ENCODE measurements at regions not wholly inside any gene's neighbourhood (a gene's known extent, or its start where the extent isn't known, plus 50 kb on each side); places are given as distances from the start of the nearest gene placed in this dataset.

GRCh38 chr20:60372822-60373221, 414.6 kb downstream of the CDH26 start:
- no peak overlapping the region for H3K27ac ChIP-seq (ENCODE audit: low read length)
- no peaks in the 10 kb centered on the region for H3K36me3 ChIP-seq (ENCODE audit: control insufficient read depth in 2 of 2, extremely low read depth in 1 of 2, insufficient read depth in 1 of 2, low read length in 1 of 2)
- H3K4me3 ChIP-seq (ENCODE audit: control insufficient read depth in 1 of 2, extremely low read depth in 1 of 2, low read length in 1 of 2) = no peak overlapping the region
- Mint-ChIP-seq H3K4me3 (no peak overlapping the region), H3K27me3 (peaks cover 12 to 30% of the 10 kb centered on the region in 2 donors), H3K4me1 (no peaks in the 10 kb centered on the region), H3K36me3 (no peaks in the 10 kb centered on the region), H3K27ac (no peak overlapping the region), H3K9me3 (peaks cover 0 to 9% (median 6%) of the 10 kb centered on the region in 3 donors)
- peaks cover 0 to 2% of the 10 kb centered on the region in 2 experiments for H3K4me1 ChIP-seq (ENCODE audit: control insufficient read depth in 1 of 2, extremely low read depth in 1 of 2, insufficient read depth in 2 of 2, low read length in 2 of 2)
- CTCF ChIA-PET = no interaction called here
- no peaks in the 10 kb centered on the region for H3K9me3 ChIP-seq
- POLR2A ChIA-PET = no interaction called here
- no peak for DNase-seq
- no peaks in the 10 kb centered on the region for H3K27me3 ChIP-seq (replicated peaks in 1 of 2; ENCODE audit: control insufficient read depth in 2 of 2, extremely low read depth in 1 of 2, insufficient read depth in 2 of 2, low read length in 1 of 2)
- WGBS (ENCODE audit: insufficient coverage) = 10% methylated on average over 3 of the region's 4 CpGs
- no peak for ATAC-seq (replicated peaks in 1 of 4)

- no peak for DNase-seq
- no peaks in the 10 kb centered on the region for H3K4me1 ChIP-seq (ENCODE audit: control insufficient read depth in 1 of 2, extremely low read depth in 1 of 2, insufficient read depth in 2 of 2, low read length in 2 of 2)
- ChIA-PET CTCF (no interaction called here), POLR2A (no interaction called here)
- no peak for ATAC-seq (replicated peaks in 1 of 4)
- Mint-ChIP-seq H3K4me1 (no peaks in the 10 kb centered on the region), H3K4me3 (no peak overlapping the region), H3K27ac (no peak overlapping the region), H3K36me3 (no peaks in the 10 kb centered on the region), H3K9me3 (peaks cover 0 to 12% (median 3%) of the 10 kb centered on the region in 3 donors), H3K27me3 (peaks cover 10 to 14% of the 10 kb centered on the region in 2 donors)
- no peaks in the 10 kb centered on the region for H3K36me3 ChIP-seq (ENCODE audit: control insufficient read depth in 2 of 2, extremely low read depth in 1 of 2, insufficient read depth in 1 of 2, low read length in 1 of 2)
- H3K4me3 ChIP-seq (ENCODE audit: control insufficient read depth in 1 of 2, extremely low read depth in 1 of 2, low read length in 1 of 2) = no peak overlapping the region
- H3K27me3 ChIP-seq (replicated peaks in 1 of 2; ENCODE audit: control insufficient read depth in 2 of 2, extremely low read depth in 1 of 2, insufficient read depth in 2 of 2, low read length in 1 of 2) = no peaks in the 10 kb centered on the region
- H3K9me3 ChIP-seq = peaks cover 3% of the 10 kb centered on the region
- no peak overlapping the region for H3K27ac ChIP-seq (ENCODE audit: low read length)
Observed at GRCh38 chr20:60378620-60379019, 420.4 kb downstream of the CDH26 start.

- no peaks in the 10 kb centered on the region for H3K36me3 ChIP-seq (ENCODE audit: control insufficient read depth in 2 of 2, extremely low read depth in 1 of 2, insufficient read depth in 1 of 2, low read length in 1 of 2)
- H3K4me1 ChIP-seq (ENCODE audit: control insufficient read depth in 1 of 2, extremely low read depth in 1 of 2, insufficient read depth in 2 of 2, low read length in 2 of 2) = no peaks in the 10 kb centered on the region
- POLR2A ChIA-PET = no interaction called here
- no peak for DNase-seq
- ATAC-seq (replicated peaks in 1 of 4) = no peak
- peaks cover 3 to 5% of the 10 kb centered on the region in 2 donors for H3K27me3 Mint-ChIP-seq
- H3K4me3 ChIP-seq (ENCODE audit: control insufficient read depth in 1 of 2, extremely low read depth in 1 of 2, low read length in 1 of 2) = no peak overlapping the region
- peaks cover 3% of the 10 kb centered on the region for H3K9me3 ChIP-seq
- H3K27me3 ChIP-seq (replicated peaks in 1 of 2; ENCODE audit: control insufficient read depth in 2 of 2, extremely low read depth in 1 of 2, insufficient read depth in 2 of 2, low read length in 1 of 2) = no peaks in the 10 kb centered on the region
- peaks cover 0 to 12% (median 4%) of the 10 kb centered on the region in 3 donors for H3K9me3 Mint-ChIP-seq
- CTCF ChIA-PET = no interaction called here
- H3K4me3 Mint-ChIP-seq = no peak overlapping the region
- H3K27ac ChIP-seq (ENCODE audit: low read length) = no peak overlapping the region
- H3K4me1 Mint-ChIP-seq = no peaks in the 10 kb centered on the region
- H3K27ac Mint-ChIP-seq = no peak overlapping the region
- H3K36me3 Mint-ChIP-seq = no peaks in the 10 kb centered on the region
- 100% methylated on average over 1 of the region's 3 CpGs for WGBS (ENCODE audit: insufficient coverage)
Observed at GRCh38 chr20:60381643-60382400, 423.6 kb downstream of the CDH26 start.

GRCh38 chr20:60389441-60389840, 431.2 kb downstream of the CDH26 start:
- CTCF ChIA-PET = no interaction called here
- peaks cover 0 to 1% of the 10 kb centered on the region in 2 donors for H3K27me3 Mint-ChIP-seq
- no peaks in the 10 kb centered on the region for H3K36me3 Mint-ChIP-seq
- H3K27ac Mint-ChIP-seq = no peak overlapping the region
- no peak overlapping the region for H3K4me3 ChIP-seq (ENCODE audit: control insufficient read depth in 1 of 2, extremely low read depth in 1 of 2, low read length in 1 of 2)
- no peak overlapping the region for H3K27ac ChIP-seq (ENCODE audit: low read length)
- H3K4me3 Mint-ChIP-seq = no peak overlapping the region
- POLR2A ChIA-PET = no interaction called here
- H3K4me1 ChIP-seq (ENCODE audit: control insufficient read depth in 1 of 2, extremely low read depth in 1 of 2, insufficient read depth in 2 of 2, low read length in 2 of 2) = no peaks in the 10 kb centered on the region
- no peak for DNase-seq
- H3K9me3 Mint-ChIP-seq = no peaks in the 10 kb centered on the region
- no peaks in the 10 kb centered on the region for H3K4me1 Mint-ChIP-seq
- ATAC-seq (replicated peaks in 1 of 4) = no peak
- no peaks in the 10 kb centered on the region for H3K9me3 ChIP-seq
- H3K27me3 ChIP-seq (replicated peaks in 1 of 2; ENCODE audit: control insufficient read depth in 2 of 2, extremely low read depth in 1 of 2, insufficient read depth in 2 of 2, low read length in 1 of 2) = no peaks in the 10 kb centered on the region
- H3K36me3 ChIP-seq (ENCODE audit: control insufficient read depth in 2 of 2, extremely low read depth in 1 of 2, insufficient read depth in 1 of 2, low read length in 1 of 2) = no peaks in the 10 kb centered on the region

GRCh38 chr20:60389882-60390281, 431.7 kb downstream of the CDH26 start:
- no peaks in the 10 kb centered on the region for H3K9me3 Mint-ChIP-seq
- Histone ChIP-seq H3K9me3 (no peaks in the 10 kb centered on the region), H3K36me3 (ENCODE audit: control insufficient read depth in 2 of 2, extremely low read depth in 1 of 2, insufficient read depth in 1 of 2, low read length in 1 of 2) (no peaks in the 10 kb centered on the region), H3K4me1 (ENCODE audit: control insufficient read depth in 1 of 2, extremely low read depth in 1 of 2, insufficient read depth in 2 of 2, low read length in 2 of 2) (no peaks in the 10 kb centered on the region), H3K27me3 (replicated peaks in 1 of 2; ENCODE audit: control insufficient read depth in 2 of 2, extremely low read depth in 1 of 2, insufficient read depth in 2 of 2, low read length in 1 of 2) (no peaks in the 10 kb centered on the region), H3K4me3 (ENCODE audit: control insufficient read depth in 1 of 2, extremely low read depth in 1 of 2, low read length in 1 of 2) (no peak overlapping the region), H3K27ac (ENCODE audit: low read length) (no peak overlapping the region)
- H3K4me3 Mint-ChIP-seq = no peak overlapping the region
- WGBS (ENCODE audit: insufficient coverage) = 72% methylated on average over 5 of the region's 7 CpGs
- POLR2A ChIA-PET = no interaction called here
- H3K36me3 Mint-ChIP-seq = no peaks in the 10 kb centered on the region
- no peak overlapping the region for H3K27ac Mint-ChIP-seq
- ATAC-seq (replicated peaks in 1 of 4) (no peak), DNase-seq (no peak)
- no peaks in the 10 kb centered on the region for H3K4me1 Mint-ChIP-seq
- CTCF ChIA-PET = no interaction called here
- peaks cover 0 to 3% of the 10 kb centered on the region in 2 donors for H3K27me3 Mint-ChIP-seq

GRCh38 chr20:60395991-60396390, 437.8 kb downstream of the CDH26 start:
- 25% methylated on average over 2 of the region's 3 CpGs for WGBS (ENCODE audit: insufficient coverage)
- H3K27me3 Mint-ChIP-seq = peaks cover 0 to 3% of the 10 kb centered on the region in 2 donors
- H3K4me3 Mint-ChIP-seq = no peak overlapping the region
- H3K4me1 ChIP-seq (ENCODE audit: control insufficient read depth in 1 of 2, extremely low read depth in 1 of 2, insufficient read depth in 2 of 2, low read length in 2 of 2) = no peaks in the 10 kb centered on the region
- peaks cover 0 to 3% of the 10 kb centered on the region in 2 experiments for H3K27me3 ChIP-seq (replicated peaks in 1 of 2; ENCODE audit: control insufficient read depth in 2 of 2, extremely low read depth in 1 of 2, insufficient read depth in 2 of 2, low read length in 1 of 2)
- no peak overlapping the region for H3K4me3 ChIP-seq (ENCODE audit: control insufficient read depth in 1 of 2, extremely low read depth in 1 of 2, low read length in 1 of 2)
- POLR2A ChIA-PET = no interaction called here
- CTCF ChIA-PET = no interaction called here
- peaks cover 7 to 21% (median 17%) of the 10 kb centered on the region in 3 donors for H3K9me3 Mint-ChIP-seq
- H3K36me3 Mint-ChIP-seq = no peaks in the 10 kb centered on the region
- H3K36me3 ChIP-seq (ENCODE audit: control insufficient read depth in 2 of 2, extremely low read depth in 1 of 2, insufficient read depth in 1 of 2, low read length in 1 of 2) = no peaks in the 10 kb centered on the region
- H3K9me3 ChIP-seq = no peaks in the 10 kb centered on the region
- ATAC-seq (replicated peaks in 1 of 4) = no peak
- no peak overlapping the region for H3K27ac ChIP-seq (ENCODE audit: low read length)
- H3K4me1 Mint-ChIP-seq = no peaks in the 10 kb centered on the region
- no peak for DNase-seq
- H3K27ac Mint-ChIP-seq = no peak overlapping the region

- H3K4me1 Mint-ChIP-seq = no peaks in the 10 kb centered on the region
- no peak overlapping the region for H3K4me3 ChIP-seq (ENCODE audit: control insufficient read depth in 1 of 2, extremely low read depth in 1 of 2, low read length in 1 of 2)
- H3K36me3 Mint-ChIP-seq = no peaks in the 10 kb centered on the region
- WGBS (ENCODE audit: insufficient coverage) = no CpG with 5 or more reads among the region's 1 CpG
- H3K27ac Mint-ChIP-seq = no peak overlapping the region
- H3K4me1 ChIP-seq (ENCODE audit: control insufficient read depth in 1 of 2, extremely low read depth in 1 of 2, insufficient read depth in 2 of 2, low read length in 2 of 2) = no peaks in the 10 kb centered on the region
- peaks cover 3% of the 10 kb centered on the region in 2 experiments for H3K27me3 ChIP-seq (replicated peaks in 1 of 2; ENCODE audit: control insufficient read depth in 2 of 2, extremely low read depth in 1 of 2, insufficient read depth in 2 of 2, low read length in 1 of 2)
- peaks cover 7 to 21% (median 17%) of the 10 kb centered on the region in 3 donors for H3K9me3 Mint-ChIP-seq
- no peak for ATAC-seq (replicated peaks in 1 of 4)
- no peaks in the 10 kb centered on the region for H3K36me3 ChIP-seq (ENCODE audit: control insufficient read depth in 2 of 2, extremely low read depth in 1 of 2, insufficient read depth in 1 of 2, low read length in 1 of 2)
- H3K9me3 ChIP-seq = no peaks in the 10 kb centered on the region
- peaks cover 0 to 5% of the 10 kb centered on the region in 2 donors for H3K27me3 Mint-ChIP-seq
- no peak for DNase-seq
- ChIA-PET CTCF (no interaction called here), POLR2A (no interaction called here)
- H3K27ac ChIP-seq (ENCODE audit: low read length) = no peak overlapping the region
- no peak overlapping the region for H3K4me3 Mint-ChIP-seq
Observed at GRCh38 chr20:60400567-60400966, 442.3 kb downstream of the CDH26 start.

All from T-cell (primary cell).